Esophagus muscularis mucosa (tissue), 4 donors: ENCODE measurements at regions not wholly inside any gene's neighbourhood (a gene's known extent, or its start where the extent isn't known, plus 50 kb on each side); places are given as distances from the start of the nearest gene placed in this dataset.

Experiments
- CTCF ChIP-seq, 3 experiments: fragments of 200-600 bp in 2 of 3; fragments of 450-650 bp in 1 of 3; sonication (generic) in 2 of 3; IDR thresholded peaks; one replicate each; pipeline ENCODE4 v1.5.1; 2017 to 2019; ENCODE audit warnings: antibody characterized with exemption in 3 of 3, mild to moderate bottlenecking in 2 of 3, moderate library complexity in 1 of 3
- EP300 ChIP-seq: sonication (generic); formaldehyde crosslinking; IDR thresholded peaks from one replicate; pipeline ENCODE4 v1.6.1; 2017; ENCODE audit warnings: antibody characterized with exemption
- POLR2A ChIP-seq: fragments of 450-650 bp; IDR thresholded peaks from one replicate; pipeline ENCODE4 v1.6.1; 2017; ENCODE audit warnings: antibody characterized with exemption, moderate library complexity, mild to moderate bottlenecking, low read depth

- no peak for TF ChIP-seq CTCF (IDR thresholded peaks at IDR 0.05)
- no peak for TF ChIP-seq POLR2A
- no peak for TF ChIP-seq EP300
These were observed 236.4 kb upstream of the SPRY2 start for GRCh38 chr13:80577285-80577684.
